Testis (tissue), 2 donors: ENCODE measurements at regions not wholly inside any gene's neighbourhood (a gene's known extent, or its start where the extent isn't known, plus 50 kb on each side); places are given as distances from the start of the nearest gene placed in this dataset.

Experiments
- DNase-seq: peaks from one replicate; pipeline ENCODE4 v3.0.0-alpha.2; 2019
- H3K27ac ChIP-seq, 2 donors: fragments of 200-600 bp; sonication (generic); one replicate each; pipeline ENCODE4 v1.5.1; 2019
- H3K27me3 ChIP-seq: fragments of 200-600 bp; sonication (generic); one replicate; pipeline ENCODE4 v1.5.1; 2019
- H3K36me3 ChIP-seq: fragments of 200-600 bp; sonication (generic); one replicate; pipeline ENCODE4 v1.5.1; 2017; ENCODE audit warnings: low read depth; ENCODE audit errors: missing control alignments
- H3K4me1 ChIP-seq: fragments of 200-600 bp; sonication (generic); one replicate; pipeline ENCODE4 v1.5.1; 2019
- H3K4me3 ChIP-seq, 2 donors: fragments of 200-600 bp; sonication (generic); one replicate each; pipeline ENCODE4 v1.5.1; 2017 to 2019
- H3K9me3 ChIP-seq: fragments of 200-600 bp; sonication (generic); one replicate; pipeline ENCODE4 v1.5.1; 2017
- POLR2A ChIP-seq: fragments of 450-650 bp; IDR thresholded peaks from one replicate; pipeline ENCODE4 v1.6.1; 2017; ENCODE audit warnings: antibody characterized with exemption, mild to moderate bottlenecking, moderate library complexity
- WGBS, 2 donors: methylation state at CpG; one replicate each; pipeline ENCODE4 v1.1.5; 2018; 5-methylcytosine and 5-hydroxymethylcytosine counted together
- intact Hi-C: fragments of 100-400 bp; cut with DNase I; formaldehyde crosslinking; loops from one replicate; pipeline ENCODE4 v1.15.1; 2023; ENCODE audit warnings: low total_unique reads
- TF ChIP-seq, protein P1 (sequence below), 3 experiments: fragments of 450-650 bp in 2 of 3; fragments of 200-600 bp in 1 of 3; sonication (generic) in 1 of 3; IDR thresholded peaks; one replicate each; pipeline ENCODE4 v1.5.1; 2016 to 2019; ENCODE audit warnings: antibody characterized with exemption in 3 of 3, mild to moderate bottlenecking in 2 of 3, moderate library complexity in 1 of 3

DNA sequence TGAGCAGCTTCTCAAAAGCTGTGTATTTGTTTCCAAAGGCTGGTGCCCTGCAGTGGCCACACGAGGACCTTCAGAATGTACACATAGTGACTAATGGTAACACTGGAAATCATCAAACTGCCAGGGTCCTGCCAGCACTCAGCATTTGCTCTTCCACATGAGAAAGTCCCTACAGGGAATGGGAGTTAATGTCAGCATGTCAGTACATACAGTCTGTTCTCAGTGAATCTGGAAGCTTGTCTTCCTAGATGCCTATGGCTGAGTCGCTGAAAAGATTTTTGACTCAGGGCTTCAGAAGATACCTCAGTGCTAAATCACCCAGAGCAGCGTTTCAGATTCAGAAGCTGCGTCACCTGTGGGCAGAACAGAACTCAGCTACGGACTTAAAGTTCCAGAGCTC, 108.2 kb downstream of the CDC7 start:
- WGBS, 2 donors, result 78 to 86% methylated on average over 3 to 5 of the region's 5 CpGs
- no peak for DNase-seq
- no peaks in the 10 kb centered on the region for H3K4me1 ChIP-seq
- intact Hi-C loops, result no loop called here
- no peaks in the 10 kb centered on the region for H3K36me3 ChIP-seq
- TF ChIP-seq, protein P1, sequence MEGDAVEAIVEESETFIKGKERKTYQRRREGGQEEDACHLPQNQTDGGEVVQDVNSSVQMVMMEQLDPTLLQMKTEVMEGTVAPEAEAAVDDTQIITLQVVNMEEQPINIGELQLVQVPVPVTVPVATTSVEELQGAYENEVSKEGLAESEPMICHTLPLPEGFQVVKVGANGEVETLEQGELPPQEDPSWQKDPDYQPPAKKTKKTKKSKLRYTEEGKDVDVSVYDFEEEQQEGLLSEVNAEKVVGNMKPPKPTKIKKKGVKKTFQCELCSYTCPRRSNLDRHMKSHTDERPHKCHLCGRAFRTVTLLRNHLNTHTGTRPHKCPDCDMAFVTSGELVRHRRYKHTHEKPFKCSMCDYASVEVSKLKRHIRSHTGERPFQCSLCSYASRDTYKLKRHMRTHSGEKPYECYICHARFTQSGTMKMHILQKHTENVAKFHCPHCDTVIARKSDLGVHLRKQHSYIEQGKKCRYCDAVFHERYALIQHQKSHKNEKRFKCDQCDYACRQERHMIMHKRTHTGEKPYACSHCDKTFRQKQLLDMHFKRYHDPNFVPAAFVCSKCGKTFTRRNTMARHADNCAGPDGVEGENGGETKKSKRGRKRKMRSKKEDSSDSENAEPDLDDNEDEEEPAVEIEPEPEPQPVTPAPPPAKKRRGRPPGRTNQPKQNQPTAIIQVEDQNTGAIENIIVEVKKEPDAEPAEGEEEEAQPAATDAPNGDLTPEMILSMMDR (IDR thresholded peaks at IDR 0.05), result no peak
- TF ChIP-seq POLR2A, result no peak
- H3K27me3 ChIP-seq, result no peaks in the 10 kb centered on the region
- no peak overlapping the region for H3K4me3 ChIP-seq
- no peaks in the 10 kb centered on the region for H3K9me3 ChIP-seq
- H3K27ac ChIP-seq, result no peak overlapping the region

DNA sequence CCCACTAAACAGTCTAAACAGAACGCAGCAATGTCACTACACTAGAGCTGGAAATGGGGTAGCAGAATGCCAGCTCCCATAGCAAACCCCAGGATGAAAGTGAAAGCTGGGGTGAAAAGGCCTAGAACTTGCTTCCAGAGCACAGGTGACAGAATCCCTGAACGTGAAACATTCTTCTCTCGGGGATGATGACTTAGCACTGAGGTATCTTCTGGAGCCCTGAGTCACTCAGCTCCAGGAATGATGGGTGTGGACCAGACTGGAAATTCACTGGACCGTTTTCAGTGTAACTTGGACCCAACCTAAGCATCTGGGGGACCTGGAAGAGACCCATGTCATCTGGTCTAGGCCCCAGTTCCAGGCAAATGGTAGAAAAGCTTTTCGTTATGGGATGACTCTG, 108.9 kb downstream of the CDC7 start:
- 96 to 97% methylated on average over 5 of the region's 5 CpGs for WGBS, 2 donors
- no peaks in the 10 kb centered on the region for H3K27me3 ChIP-seq
- intact Hi-C loops, result no loop called here

DNA sequence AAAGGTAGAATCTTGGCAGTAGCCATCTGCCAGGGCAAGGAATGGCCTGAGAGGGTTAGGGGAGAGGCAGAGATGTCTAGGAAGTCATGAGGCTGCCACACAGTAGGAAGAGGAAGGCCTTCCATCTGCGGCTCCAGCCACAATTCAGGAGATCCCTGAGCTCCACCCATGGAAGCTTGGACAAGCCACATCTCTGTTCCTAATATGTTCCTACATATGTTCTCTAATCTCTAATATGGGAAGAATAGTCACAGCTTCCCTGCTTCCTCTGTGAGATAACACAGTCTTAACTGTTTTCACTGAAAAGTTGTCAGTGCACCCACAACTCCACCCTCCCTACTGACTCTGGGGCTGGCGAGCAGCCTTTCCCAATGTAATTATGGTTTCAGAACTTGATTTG, 109.5 kb downstream of the CDC7 start:
- 86 to 93% methylated on average over 2 of the region's 2 CpGs for WGBS, 2 donors
- no peaks in the 10 kb centered on the region for H3K36me3 ChIP-seq
- no peak for DNase-seq
- no peak overlapping the region for H3K27ac ChIP-seq
- intact Hi-C loops, result no loop called here
- TF ChIP-seq, protein P1 (IDR thresholded peaks at IDR 0.05), result no peak
- TF ChIP-seq POLR2A, result no peak
- H3K4me3 ChIP-seq, result no peak overlapping the region
- H3K9me3 ChIP-seq, result no peaks in the 10 kb centered on the region
- no peaks in the 10 kb centered on the region for H3K27me3 ChIP-seq
- H3K4me1 ChIP-seq, result no peaks in the 10 kb centered on the region

More for the DNA sequence above, 108.9 kb downstream of the CDC7 start:
- H3K4me1 ChIP-seq, result no peaks in the 10 kb centered on the region
- TF ChIP-seq, protein P1 (IDR thresholded peaks at IDR 0.05), result no peak
- no peak for TF ChIP-seq POLR2A
- no peak overlapping the region for H3K4me3 ChIP-seq
- H3K27ac ChIP-seq, result no peak overlapping the region
- DNase-seq, result no peak
- no peaks in the 10 kb centered on the region for H3K36me3 ChIP-seq
- H3K9me3 ChIP-seq, result no peaks in the 10 kb centered on the region

DNA sequence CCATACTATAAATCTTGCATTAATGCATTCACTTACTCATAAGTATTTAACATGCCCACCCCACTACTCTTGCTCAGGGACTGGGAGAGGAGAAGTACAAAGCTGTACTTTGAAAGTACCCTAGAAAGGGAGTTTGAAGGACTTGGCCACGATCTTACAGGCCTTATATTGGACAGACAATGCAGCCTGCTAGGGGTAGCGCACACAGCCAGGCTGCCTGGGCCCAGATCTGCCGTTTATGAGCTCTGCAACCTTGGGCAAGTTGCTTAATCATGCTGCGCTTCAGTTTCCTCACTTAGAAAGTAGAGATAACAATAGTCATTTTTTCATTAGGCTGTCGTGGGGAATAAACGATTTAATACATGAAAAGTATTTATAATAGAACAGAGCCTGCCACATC, 110.1 kb downstream of the CDC7 start:
- Histone ChIP-seq H3K27ac (no peak overlapping the region), H3K4me3 (no peak overlapping the region), H3K4me1 (no peaks in the 10 kb centered on the region), H3K36me3 (no peaks in the 10 kb centered on the region), H3K27me3 (no peaks in the 10 kb centered on the region), H3K9me3 (no peaks in the 10 kb centered on the region)
- intact Hi-C loops, result no loop called here
- 85 to 89% methylated on average over 6 of the region's 6 CpGs for WGBS, 2 donors
- TF ChIP-seq, protein P1 (IDR thresholded peaks at IDR 0.05), result no peak
- TF ChIP-seq POLR2A, result no peak
- no peak for DNase-seq

DNA sequence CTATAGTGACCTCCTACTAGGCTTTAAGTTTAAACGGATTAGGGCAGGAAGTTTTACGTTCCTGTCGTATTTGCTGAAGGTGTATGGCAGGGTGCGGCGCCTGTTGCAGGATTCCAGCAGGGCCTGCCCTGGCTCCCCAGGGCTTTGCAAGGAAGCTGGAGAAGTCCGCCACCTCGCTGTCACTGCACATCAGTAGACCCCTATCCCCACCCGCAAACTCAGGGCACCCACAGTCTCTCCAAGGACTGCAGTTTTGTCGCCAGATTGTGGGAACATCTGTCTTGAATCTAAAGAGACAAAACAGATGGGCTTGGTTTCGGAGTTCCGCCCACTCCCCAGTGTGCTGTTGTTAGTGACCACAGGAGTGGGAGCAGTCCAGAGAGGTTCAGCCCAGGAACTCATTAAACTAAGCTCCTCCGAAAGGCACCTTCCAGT, 110.8 kb downstream of the CDC7 start:
- DNase-seq, result no peak
- Histone ChIP-seq H3K4me3 (no peak overlapping the region), H3K9me3 (no peaks in the 10 kb centered on the region), H3K27ac (no peak overlapping the region), H3K27me3 (no peaks in the 10 kb centered on the region), H3K4me1 (no peaks in the 10 kb centered on the region), H3K36me3 (no peaks in the 10 kb centered on the region)
- WGBS, 2 donors, result 80 to 81% methylated on average over 12 of the region's 12 CpGs
- TF ChIP-seq POLR2A, result no peak
- TF ChIP-seq, protein P1 (IDR thresholded peaks at IDR 0.05), result no peak
- intact Hi-C loops, result no loop called here
